ENCODE measurements at regions not wholly inside any gene's neighbourhood (a gene's known extent, or its start where the extent isn't known, plus 50 kb on each side); places are given as distances from the start of the nearest gene placed in this dataset.

DNA sequence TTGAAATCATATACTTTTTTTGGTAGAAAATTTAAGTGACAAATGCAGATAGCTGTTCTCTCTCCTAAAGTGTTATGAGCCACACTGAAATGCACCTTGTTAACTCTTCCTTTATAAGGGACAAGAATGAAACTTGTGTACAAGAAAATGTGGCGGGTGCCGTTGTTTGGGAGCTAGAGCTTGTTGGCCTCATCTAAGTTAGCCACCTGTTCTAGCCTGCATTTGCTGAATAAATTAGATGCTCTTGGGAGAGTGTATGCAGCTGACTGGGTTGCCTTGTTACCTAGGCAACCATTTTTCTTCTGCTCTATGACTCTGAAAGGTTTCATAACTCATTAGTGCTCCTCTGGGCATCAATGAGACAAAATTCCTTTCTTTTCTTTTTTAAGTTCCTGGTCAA, 174.3 kb downstream of the TAF11L14 start:
- Mint-ChIP-seq H3K27me3 (ENCODE audit: low read depth) (no peaks in the 10 kb centered on the region), H3K4me3 (no peak overlapping the region), H3K36me3 (ENCODE audit: insufficient read depth in 1 of 3, low read depth in 3 of 3) (no peaks in the 10 kb centered on the region; a peak in 1 of 7 replicates), H3K9me3 (no peaks in the 10 kb centered on the region), H3K27ac (no peak overlapping the region), H3K4me1 (peaks cover 0 to under 1% of the 10 kb centered on the region in 2 experiments; a peak in 1 of 4 replicates)
- no peak overlapping the region for H2AK5ac ChIP-seq (ENCODE audit: insufficient read length, low read length)
- H3K79me2 ChIP-seq (ENCODE audit: insufficient read depth, low read length): no peaks in the 10 kb centered on the region
- H2BK5ac ChIP-seq (ENCODE audit: insufficient read length, low read length): no peak overlapping the region
- no peaks in the 10 kb centered on the region for H3K23me2 ChIP-seq (ENCODE audit: insufficient read length, low read depth, low read length, poor library complexity, severe bottlenecking)
- H3K79me1 ChIP-seq (ENCODE audit: insufficient read depth, low read depth, low read length, poor library complexity, severe bottlenecking): no peaks in the 10 kb centered on the region
- no peaks in the 10 kb centered on the region for H3K4me1 ChIP-seq (ENCODE audit: insufficient read depth, low read length)
- H2BK15ac ChIP-seq (ENCODE audit: low read depth, low read length): no peak overlapping the region
- H3K27ac ChIP-seq (ENCODE audit: insufficient read length, low read depth, low read length): no peak overlapping the region
- H3K18ac ChIP-seq (ENCODE audit: insufficient read length, low read depth, low read length): no peak overlapping the region
- no peak overlapping the region for H3K4ac ChIP-seq (ENCODE audit: low read depth, low read length)
- no peak overlapping the region for H2AFZ ChIP-seq (ENCODE audit: low read length)
- H3K9ac ChIP-seq (ENCODE audit: extremely low read depth, insufficient read length, low read length): no peak overlapping the region
- H3K9me3 ChIP-seq (ENCODE audit: control insufficient read depth, low read depth, low read length): no peaks in the 10 kb centered on the region
- no peak overlapping the region for H3T11ph ChIP-seq (ENCODE audit: low read length)
- H4K91ac ChIP-seq (ENCODE audit: insufficient read length, low read depth, low read length): no peak overlapping the region
- H3K4me2 ChIP-seq (ENCODE audit: insufficient read depth, insufficient read length, low read length): no peak overlapping the region
- no peak overlapping the region for H3K23ac ChIP-seq (ENCODE audit: insufficient read length, low read depth, low read length)
- no peaks in the 10 kb centered on the region for H3K27me3 ChIP-seq (ENCODE audit: insufficient read depth, low read length)
- no CpG with 5 or more reads among the region's 2 CpGs for WGBS (ENCODE audit: extremely low coverage, insufficient read length, low lambda C conversion rate)
- no peak overlapping the region for H3K14ac ChIP-seq (ENCODE audit: insufficient read depth, low read length)
- H4K8ac ChIP-seq (replicated peaks; ENCODE audit: insufficient read length, low read depth, low read length): no peak overlapping the region
- no peak overlapping the region for H4K5ac ChIP-seq (ENCODE audit: insufficient read length, low read depth, low read length)
- no peaks in the 10 kb centered on the region for H4K20me1 ChIP-seq (ENCODE audit: control insufficient read depth, insufficient read depth, insufficient read length)
- H2BK20ac ChIP-seq (ENCODE audit: low read depth, low read length, poor library complexity, severe bottlenecking): no peak overlapping the region
- no peak overlapping the region for H2BK120ac ChIP-seq (ENCODE audit: low read depth, low read length, poor library complexity, severe bottlenecking)
- no peak overlapping the region for H2BK12ac ChIP-seq (ENCODE audit: insufficient read length, low read depth, low read length)
- H3K56ac ChIP-seq (ENCODE audit: insufficient read length, low read depth, low read length): no peak overlapping the region
- TF ChIP-seq CTCF (conservative IDR thresholded peaks at IDR 0.05): no peak
- DNase-seq: no peak

Measured in H9 (cell line).